Lower leg skin (tissue), 3 donors: ENCODE measurements at regions not wholly inside any gene's neighbourhood (a gene's known extent, or its start where the extent isn't known, plus 50 kb on each side); places are given as distances from the start of the nearest gene placed in this dataset.

Source experiments
- CTCF ChIP-seq, 3 donors: fragments of 450-650 bp; IDR thresholded peaks; one replicate each; pipeline ENCODE4 v1.5.1; 2016; ENCODE audit warnings: antibody characterized with exemption in 3 of 3, mild to moderate bottlenecking in 3 of 3, moderate library complexity in 2 of 3
- POLR2A ChIP-seq, 2 donors: fragments of 450-650 bp; IDR thresholded peaks; one replicate each; pipeline ENCODE4 v1.6.1; 2016 to 2017; ENCODE audit warnings: antibody characterized with exemption in 2 of 2, mild to moderate bottlenecking in 1 of 2, moderate library complexity in 1 of 2

DNA sequence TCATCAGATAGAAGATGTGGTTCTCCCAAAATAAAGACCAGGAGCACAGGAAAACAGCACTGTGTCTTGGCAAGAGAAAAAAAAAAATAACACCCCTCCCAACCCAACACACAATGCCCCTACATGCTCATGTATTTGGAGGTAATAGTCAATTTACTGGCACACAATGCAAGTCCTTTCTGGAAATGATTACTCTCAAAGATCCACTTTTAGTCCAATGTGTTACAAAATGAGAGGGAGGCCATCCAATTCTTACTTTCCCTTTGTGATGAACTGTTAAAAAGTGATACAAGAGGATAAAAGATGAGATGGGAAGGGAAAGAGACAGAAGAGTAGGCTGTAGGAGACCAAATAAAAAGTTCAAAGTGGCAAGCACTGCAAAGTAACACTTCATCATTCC, 180.3 kb upstream of the DKK2 start:
- TF ChIP-seq CTCF (IDR thresholded peaks at IDR 0.05) (no peak), POLR2A (IDR thresholded peaks at IDR 0.05) (no peak)
